GM18520 (cell line): ENCODE measurements at regions not wholly inside any gene's neighbourhood (a gene's known extent, or its start where the extent isn't known, plus 50 kb on each side); places are given as distances from the start of the nearest gene placed in this dataset.

Experiments used
- ATAC-seq: cut with Tn5 transposase; IDR thresholded peaks from one replicate; pipeline ENCODE4 v1.9.1; 2021; ENCODE audit not compliant: unreplicated experiment

DNA sequence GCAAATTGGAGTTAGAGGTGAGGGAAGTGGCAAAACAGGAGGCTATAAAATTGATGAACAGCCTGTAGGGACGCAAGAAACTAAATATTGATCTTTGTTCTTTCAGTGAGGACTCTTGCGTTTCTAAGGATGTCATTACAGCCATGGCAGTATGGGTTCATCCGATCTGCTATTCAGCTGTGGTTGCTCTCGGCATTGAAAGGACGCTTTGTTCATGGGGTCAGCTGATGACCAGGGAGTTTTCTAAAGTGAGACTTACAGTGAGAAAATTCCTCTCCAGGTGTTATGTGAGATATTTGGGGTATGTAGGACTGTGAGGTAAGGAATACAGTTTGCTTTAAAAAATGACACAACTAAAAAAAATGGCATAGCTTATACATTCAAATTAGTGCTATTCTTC, 52.7 kb upstream of the PELI1 start:
- no peak for ATAC-seq

DNA sequence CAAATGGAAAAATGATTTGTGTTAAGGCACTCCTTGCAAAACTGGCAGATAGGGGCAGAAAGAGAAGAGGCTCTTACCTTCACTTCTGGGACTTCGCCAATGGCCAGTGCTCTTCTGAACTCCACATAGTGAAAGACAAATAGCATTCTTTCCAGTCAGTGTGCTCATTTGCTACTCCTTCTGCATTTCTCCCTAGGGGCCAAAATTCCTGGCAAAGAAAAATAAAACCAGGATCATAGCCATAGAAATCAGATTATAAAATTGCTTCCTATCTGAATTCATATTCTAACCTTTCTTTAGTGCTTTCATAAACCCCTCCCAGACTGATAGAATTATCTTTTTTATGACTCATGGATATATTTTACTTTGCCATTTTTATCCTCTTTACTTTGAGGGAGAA, 56.9 kb upstream of the PELI1 start:
- ATAC-seq: no peak

DNA sequence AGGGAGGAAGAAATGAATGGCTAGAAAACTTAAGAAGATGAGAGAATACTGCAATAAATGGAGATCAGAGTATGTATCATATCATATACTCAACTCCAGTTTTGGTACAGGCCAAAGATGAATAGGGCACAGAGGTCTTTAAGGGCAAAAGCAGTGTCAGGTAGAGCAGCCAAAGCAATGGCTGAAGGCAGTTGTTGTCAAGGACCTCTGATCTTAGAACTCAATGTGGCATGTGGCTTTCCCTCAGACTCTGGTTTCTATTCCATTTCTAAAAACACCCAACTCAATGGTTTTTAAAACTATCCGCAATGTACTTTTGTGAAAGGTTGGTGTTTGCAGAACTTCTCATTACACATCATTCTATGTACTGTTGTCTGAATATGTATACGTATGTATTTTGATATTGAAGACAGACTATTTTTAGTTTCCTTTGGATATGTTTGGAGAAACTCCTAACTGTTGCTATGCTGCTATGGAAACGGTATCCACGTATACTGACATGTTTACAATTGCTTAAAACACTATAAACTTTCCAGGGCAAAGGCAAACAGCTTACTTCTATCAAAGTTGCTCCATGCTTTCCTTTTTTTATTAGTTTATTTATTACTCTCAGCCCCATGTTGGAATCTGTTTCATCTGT, 58.1 kb upstream of the PELI1 start:
- ATAC-seq: no peak

DNA sequence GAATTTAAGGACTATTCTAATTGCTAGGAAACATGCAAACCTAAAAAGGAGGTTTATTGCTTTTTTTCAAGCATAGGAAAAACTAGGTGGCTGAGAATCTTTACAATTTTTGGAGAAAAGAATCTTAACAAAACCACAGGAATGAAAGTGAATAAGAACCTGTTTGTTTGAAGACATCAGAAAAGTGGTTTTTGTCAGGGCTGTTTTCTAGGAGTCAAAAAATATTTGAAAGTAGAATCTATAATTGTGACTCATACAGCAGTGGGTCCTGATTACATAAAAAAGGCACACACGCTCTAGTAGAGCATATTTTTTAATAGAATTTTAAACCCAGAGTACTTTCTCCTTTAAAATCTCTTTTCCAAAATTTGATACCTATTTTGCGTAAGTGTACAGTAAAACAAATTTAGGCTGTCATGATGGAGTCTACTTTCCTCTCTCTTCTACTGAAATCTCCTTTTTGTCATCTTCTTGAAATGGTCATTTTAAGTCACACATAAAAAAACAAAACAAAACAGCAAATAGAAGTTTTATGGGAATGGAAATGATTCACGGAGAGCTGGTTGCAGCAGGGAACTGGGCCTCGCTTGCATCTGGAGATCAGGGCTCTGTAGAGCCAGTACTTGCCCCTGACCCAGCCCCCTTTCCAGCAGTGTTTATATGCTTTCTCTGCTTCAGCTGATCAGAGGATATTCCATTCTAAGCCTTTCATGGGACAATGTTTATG, 59.1 kb upstream of the PELI1 start:
- no peak for ATAC-seq

DNA sequence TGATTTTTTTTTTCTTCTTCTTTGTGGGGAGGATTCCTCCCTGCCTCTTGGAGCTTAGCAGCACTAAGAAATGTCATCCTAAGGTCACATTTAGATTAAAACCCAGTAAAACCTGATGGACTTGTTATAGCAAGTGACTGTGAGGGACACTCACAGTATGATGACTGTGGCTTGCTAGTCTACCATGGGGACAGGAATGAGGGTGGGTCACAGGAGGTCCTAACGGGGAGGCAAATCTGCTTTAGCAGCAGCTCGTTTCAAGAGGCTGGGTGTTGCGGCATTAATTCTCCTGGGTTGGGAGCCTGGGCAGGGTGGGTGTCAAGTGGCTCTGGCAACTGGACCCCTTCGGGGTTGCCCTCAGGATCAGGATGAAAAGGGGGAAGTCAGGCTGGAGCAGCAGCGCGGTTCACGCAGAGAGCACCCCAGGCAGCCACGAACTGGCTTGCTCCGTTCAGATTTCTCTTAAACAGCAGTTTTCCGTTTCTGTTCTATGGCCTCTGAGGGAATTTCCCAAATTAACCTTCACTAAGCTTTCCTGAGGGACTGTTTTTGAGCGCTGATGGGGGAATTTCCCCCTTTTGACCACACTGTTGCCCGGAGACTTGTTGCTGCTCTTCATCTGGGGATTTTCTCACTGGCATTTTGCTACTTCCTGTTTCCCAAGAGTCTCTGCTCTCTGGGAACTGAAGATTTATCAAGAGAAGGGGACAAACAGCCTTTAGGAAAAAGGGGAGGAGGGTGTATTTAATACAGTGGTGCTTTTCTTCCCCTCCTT, 59.8 kb upstream of the PELI1 start:
- peak; percentile 73 for ATAC-seq

DNA sequence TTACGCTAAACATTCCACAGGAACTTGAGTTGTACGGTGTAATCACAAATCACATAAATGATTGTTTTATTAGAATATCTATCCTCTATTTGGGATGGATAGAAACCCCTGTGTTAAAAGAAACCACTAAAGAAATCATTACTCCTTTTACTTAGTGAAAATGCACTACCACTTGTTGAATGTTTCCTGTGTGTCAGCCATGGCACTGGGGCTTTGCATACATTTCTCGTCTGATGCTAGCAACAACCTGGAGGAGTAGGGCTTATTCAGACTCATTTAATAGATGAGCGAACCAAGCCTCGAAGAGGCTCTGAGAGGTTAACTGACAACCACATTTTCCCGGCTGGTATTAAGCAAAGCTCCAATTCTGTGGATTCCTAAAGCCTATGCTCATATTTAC, 60.5 kb upstream of the PELI1 start:
- no peak for ATAC-seq

DNA sequence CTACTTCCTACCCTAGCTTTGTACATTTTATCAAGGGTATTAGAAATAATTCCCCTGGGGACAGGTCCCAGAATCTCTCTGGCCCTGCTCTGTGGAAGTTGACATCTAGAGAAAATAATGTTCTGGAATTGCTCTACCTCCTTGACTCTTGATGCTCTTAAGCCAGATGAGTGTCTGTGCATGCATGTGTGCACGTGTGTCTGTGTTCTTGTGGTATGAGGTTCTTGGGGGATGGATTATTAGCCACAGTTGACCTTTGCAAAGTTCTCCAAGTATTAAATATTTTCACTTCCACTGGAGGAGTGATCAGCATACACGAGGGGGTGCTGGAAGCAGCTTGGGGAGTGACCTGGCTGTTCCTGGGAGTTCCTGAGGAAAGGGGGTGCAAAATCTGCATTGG, 61.2 kb upstream of the PELI1 start:
- no peak for ATAC-seq

DNA sequence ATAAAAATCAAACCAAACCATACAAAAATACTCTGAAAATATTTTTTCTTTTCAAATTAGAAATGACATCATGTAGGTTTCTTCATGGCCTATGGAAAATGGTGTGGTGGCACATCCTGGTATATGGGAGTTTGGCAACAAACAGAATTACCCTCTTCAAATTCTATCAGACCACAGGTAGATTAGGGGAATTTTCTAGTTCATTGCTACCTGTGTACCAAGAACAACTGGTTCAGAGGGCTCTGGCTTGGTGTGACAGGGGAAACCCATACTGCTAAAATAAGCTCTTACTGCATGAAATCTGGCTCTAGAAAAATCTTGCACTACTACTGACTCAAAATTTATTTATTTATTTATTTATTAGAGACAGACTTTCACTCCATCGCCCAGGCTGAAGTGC, 63.4 kb upstream of the PELI1 start:
- no peak for ATAC-seq

DNA sequence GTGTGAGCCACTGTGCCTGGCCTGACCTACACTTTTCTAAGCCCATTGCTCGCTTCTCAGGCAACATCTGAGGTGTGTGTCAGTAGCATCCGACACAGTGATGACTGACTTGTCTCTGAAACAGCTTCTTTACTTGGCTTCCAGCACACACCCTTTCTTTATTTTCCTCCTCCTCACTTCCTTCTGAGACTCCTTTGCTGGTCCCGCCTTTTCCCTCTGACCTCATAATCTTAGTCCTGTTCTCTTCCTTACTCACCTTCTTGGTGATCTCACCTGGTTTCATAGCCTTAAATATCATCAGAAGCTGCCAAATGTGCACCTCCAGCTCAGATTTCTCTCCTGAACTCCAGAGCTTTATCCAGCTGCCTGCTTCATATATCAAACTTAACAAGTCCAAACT, 66.6 kb upstream of the PELI1 start:
- no peak for ATAC-seq

DNA sequence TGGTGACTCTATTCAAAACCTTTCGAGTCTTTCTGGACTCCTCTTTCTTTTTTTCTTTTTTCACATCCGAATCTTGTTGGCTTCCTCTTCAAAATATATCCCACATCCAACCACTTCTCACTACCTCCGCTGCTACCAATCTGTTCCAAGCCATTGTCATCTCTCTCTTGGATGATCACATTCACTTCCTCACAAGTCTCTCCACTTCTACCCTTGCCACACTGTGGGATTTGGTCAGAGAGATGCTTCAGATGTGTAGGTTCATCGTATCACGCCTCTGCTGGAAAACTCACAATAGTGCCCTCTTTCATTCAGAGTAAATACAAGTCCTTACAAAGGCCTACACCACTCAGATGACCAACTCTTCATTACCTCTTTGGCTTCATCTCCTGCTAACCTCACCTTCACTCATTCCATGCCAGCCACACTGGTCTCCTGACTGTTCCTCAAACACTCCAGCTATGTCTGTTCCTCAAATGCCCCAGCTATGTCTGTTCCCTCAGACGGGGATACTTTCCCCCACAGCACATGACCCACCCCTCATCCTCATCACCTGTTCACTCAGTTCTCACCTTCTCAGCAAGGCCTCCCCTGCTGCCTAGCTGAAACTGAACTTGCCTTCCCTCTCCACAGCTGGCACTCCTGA, 67.2 kb upstream of the PELI1 start:
- no peak for ATAC-seq

DNA sequence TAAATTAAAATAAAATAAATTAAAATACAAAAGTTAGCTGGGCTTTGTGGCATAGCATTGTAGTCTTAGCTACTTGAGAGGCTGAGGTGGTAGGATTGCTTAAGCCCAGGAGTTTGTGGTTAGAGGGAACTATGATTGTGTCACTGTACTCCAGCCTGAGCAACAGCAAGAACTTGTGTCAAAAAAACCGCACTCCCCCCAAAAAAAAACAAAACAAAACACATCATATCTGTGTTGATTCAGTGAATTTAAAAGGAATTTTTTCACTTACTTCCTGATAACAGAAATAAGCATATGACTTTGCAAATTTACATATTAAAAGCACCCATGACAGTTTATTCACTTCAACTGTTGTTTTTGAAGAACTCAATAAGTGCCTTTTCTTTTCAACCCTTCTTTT, 68.1 kb upstream of the PELI1 start:
- ATAC-seq: no peak

DNA sequence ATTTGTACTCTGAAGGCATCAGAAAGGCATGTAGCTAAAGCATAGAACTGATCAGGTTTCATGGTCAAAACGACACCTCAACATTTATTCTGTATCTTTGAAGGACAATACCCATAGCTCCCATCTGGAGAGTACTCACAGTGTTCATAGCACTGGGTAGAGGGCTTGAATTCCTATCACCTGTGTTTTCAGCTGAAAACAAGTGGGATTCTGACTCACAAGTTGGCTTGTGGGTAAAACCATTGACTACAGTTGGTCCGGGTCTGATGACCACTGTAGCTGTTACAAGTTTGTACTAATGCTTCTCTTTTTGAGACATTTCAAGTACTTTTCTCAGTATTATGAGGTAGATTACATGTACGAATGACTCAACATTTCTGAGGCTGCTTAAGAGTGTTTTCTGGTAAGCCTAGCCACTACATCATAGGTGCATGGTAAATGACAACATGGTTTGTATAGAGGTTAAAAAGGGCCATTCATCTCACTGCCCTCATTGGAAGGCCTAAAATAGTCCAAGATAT, 68.6 kb upstream of the PELI1 start:
- ATAC-seq: peak; percentile 47

DNA sequence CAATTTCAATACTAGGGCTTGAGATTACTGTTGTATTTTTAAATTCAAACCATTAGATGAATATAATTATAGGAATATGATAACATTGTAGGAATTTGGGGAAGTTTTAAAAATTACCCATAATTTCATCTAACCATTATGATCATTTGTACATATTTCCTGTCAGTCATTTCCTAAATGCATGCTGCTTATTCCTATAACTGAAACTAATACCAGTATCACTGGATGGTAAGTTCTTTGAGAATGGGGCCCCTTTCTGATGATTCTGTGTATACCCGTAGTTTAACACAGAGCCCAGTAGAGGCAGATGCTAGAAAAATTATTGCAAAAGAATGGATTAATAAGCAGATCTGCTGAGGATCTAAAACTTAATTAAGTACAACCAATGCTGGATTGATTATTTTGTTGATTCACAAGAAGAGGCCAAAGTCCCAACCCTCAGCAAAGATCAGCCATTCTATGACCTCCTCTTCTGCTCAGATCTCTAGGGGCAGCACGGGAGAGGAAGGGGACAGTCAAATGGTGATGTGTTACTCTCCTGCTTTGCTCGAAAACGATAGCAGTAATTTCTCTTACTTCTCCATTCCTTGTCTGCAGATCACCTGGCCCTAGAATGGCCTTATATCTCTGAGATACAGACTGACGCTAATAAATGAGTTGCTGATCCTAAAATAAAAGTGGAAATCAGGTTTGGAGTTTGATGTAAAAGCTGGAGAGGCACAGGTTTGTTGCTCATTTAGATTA, 69.5 kb upstream of the PELI1 start:
- peak; percentile 22 for ATAC-seq

DNA sequence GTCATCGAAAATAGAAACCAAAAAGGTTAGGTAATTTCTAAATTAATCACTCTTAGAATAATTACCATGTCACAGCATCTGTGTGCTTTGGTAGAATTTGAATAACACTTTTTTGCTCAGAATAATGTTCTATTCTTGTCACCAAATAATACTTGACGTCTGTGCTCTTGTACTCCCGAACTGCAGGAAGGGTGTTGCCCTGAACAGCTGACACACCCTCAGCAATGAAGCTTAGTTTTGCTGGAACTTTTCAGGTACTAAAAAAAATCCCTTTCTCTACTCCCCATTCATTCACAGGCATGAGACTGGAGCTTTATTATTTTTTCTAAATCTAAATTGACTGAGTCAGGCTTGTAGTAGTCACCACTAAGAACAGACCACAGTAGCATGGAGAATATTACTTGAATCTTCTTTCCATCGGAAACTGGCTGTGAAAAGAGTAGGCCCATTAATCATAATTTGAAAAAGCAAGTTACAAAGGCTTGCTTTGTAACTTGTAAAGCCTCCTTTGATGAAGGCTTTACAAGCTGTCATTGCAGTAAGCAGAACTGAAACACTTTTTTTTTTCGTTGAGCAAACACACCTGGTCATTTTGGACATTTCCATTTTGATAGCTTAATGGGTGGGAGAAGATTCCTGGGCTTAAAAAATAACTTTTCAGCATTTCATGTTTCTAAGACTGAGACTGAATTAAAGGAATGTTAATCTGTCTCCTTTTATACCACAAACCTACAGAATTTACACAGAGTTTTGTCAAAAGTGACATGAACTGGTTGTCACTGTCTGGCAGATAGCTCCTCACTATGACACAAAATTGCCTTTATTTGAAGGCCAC, 70.3 kb upstream of the PELI1 start:
- peak; percentile 37 for ATAC-seq

DNA sequence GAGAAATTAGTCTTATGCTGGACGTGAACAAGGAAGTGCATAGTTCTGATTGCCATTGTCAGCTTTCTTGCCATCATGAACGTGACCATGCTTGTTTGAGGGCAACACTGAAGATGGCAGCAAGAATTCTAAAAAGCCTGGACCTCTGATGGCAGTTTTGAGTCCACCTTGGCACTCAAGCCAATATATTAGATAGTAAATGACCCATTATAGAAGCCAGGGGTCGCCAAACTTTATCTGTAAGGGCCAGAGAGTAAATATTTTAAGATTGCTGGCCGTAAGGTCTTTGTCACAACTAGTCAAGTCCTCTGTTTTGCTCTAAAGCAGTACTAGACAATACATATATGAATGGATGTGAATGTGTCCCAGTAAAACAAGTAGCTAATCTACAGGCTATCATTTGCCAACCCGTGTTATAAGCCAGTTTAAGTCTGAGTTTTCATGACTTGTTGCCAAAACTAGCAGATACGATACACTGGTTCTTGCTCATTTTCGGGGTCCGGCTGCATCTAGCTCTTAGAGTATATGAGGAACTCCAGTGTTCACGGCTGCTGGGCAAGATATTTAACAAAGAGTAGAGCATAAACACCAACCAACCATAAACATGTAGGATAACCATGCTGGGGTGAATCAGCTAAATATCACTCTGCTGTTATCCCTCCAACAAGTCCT, 73.1 kb upstream of the PELI1 start:
- ATAC-seq: no peak

DNA sequence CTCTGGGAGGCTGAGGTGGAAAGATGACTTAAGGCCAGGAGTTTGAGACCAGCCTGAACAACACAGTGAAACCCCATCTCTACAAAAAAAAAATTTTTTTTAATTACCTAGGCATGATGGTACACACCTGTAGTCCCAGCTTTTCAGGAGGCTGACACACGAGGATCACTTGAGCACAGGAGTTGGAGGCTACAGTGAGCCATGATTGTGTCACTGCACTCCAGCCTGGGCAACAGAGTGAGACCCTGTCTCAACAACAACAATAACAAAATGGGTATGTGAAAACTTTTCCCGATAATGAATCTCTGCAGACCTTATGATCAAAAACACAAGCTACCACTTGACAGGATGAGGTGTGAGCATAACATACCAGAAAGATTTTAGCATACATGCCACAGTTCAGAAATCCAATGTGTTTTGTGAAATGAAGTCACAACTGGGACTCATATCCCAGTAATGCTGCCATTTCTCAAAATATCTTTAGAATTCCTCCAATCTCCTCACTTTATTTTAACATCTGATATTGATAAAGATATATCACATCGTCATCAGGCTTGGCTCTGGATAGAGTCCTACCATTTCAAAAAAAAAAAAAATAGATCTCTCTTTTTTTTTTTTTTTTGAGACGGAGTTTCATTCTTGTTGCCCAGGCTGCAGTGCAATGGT, 74.0 kb upstream of the PELI1 start:
- no peak for ATAC-seq

DNA sequence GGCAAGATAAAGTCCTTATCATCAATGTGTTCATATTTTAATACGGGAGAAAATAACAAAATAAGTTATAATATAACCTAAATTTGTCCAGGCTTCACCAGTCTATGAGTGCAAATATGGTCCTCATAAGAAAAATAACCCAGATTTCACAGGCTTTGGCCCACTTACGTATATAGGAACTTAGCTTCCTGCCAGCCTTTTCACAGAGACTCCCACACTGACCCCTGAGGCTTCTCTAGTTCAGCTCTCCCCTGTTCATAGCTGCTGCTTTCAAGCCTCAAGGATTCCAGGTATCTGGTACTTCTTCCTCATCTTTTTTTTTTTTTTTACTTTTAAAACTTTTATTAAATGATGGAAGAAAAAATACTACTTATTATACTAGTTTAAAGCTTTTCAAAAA, 74.9 kb upstream of the PELI1 start:
- ATAC-seq: no peak

DNA sequence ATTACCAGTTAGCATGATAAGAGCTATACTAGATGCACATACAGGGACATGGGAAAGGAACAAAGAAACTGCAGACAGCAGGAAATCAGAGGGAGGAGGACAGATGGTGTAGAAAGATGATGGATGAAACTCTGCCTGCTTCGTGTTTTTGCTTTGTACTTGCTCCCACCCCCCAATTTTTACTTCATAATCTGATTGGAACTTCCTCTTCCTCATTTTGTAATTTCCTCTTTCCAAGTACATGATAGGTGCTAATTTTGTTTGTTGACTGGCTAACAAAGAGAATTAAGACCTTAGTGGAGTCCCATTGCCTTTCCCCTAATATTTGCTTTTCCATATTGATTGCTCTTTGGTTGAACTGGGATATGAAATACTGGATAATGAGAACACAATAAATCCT, 76.0 kb upstream of the PELI1 start:
- no peak for ATAC-seq
